Head of caudate nucleus (tissue), 42 donors: ENCODE measurements at regions not wholly inside any gene's neighbourhood (a gene's known extent, or its start where the extent isn't known, plus 50 kb on each side); places are given as distances from the start of the nearest gene placed in this dataset.

Experiments
- DNase-seq, 42 donors: peaks; one replicate each; pipeline versions ENCODE4 v3.0.0 to v3.0.0-alpha.2; 2020 to 2021; ENCODE audit warnings: mixed read lengths in 7 of 42
- intact Hi-C: fragments of 100-400 bp; cut with DNase I; formaldehyde crosslinking; loops from one replicate; pipeline ENCODE4 v1.15.0; 2022

- DNase-seq: no peak
- intact Hi-C loops: no loop called here
Observed at GRCh38 chr18:56214706-56215105, 423.7 kb downstream of the TXNL1 start.

- intact Hi-C loops: no loop called here
- no peak for DNase-seq
Observed at GRCh38 chr18:56210520-56210919, 427.9 kb downstream of the TXNL1 start.

- intact Hi-C loops: no loop called here
Observed at GRCh38 chr18:56207989-56208388, 430.4 kb downstream of the TXNL1 start.

GRCh38 chr18:56204052-56204451, 434.3 kb downstream of the TXNL1 start:
- DNase-seq: no peak
- intact Hi-C loops: no loop called here

More at GRCh38 chr18:56207989-56208388, 430.4 kb downstream of the TXNL1 start:
- DNase-seq: no peak

GRCh38 chr18:56202678-56203077, 435.7 kb downstream of the TXNL1 start:
- intact Hi-C loops: no loop called here

GRCh38 chr18:56200381-56200911, 437.9 kb downstream of the TXNL1 start:
- no peak for DNase-seq
- intact Hi-C loops: no loop called here

More at GRCh38 chr18:56202678-56203077, 435.7 kb downstream of the TXNL1 start:
- no peak for DNase-seq

- DNase-seq: peak in 6 of 42 donors; percentile 12 to 44 (median 20)
- intact Hi-C loops: no loop called here
Observed at GRCh38 chr18:56199580-56200330, 438.6 kb downstream of the TXNL1 start.

GRCh38 chr18:56197241-56197859, 441.0 kb downstream of the TXNL1 start:
- intact Hi-C loops: no loop called here

GRCh38 chr18:56196495-56197225, 441.7 kb downstream of the TXNL1 start:
- intact Hi-C loops: no loop called here
- no peak for DNase-seq

More at GRCh38 chr18:56197241-56197859, 441.0 kb downstream of the TXNL1 start:
- no peak for DNase-seq

- intact Hi-C loops: no loop called here
- DNase-seq: no peak
Observed at GRCh38 chr18:56191334-56191733, 447.1 kb downstream of the TXNL1 start.

GRCh38 chr18:56189615-56190014, 448.8 kb downstream of the TXNL1 start:
- no peak for DNase-seq
- intact Hi-C loops: no loop called here

- intact Hi-C loops: no loop called here
- no peak for DNase-seq
Observed at GRCh38 chr18:56188529-56189275, 449.7 kb downstream of the TXNL1 start.

GRCh38 chr18:56186319-56186718, 452.1 kb downstream of the TXNL1 start:
- intact Hi-C loops: no loop called here
- DNase-seq: no peak

GRCh38 chr18:56185126-56185525, 453.3 kb downstream of the TXNL1 start:
- intact Hi-C loops: no loop called here
- peak in 25 of 42 donors; percentile 4 to 74 (median 34) for DNase-seq

GRCh38 chr18:56176751-56177150, 461.6 kb downstream of the TXNL1 start:
- intact Hi-C loops: no loop called here
- no peak for DNase-seq

GRCh38 chr18:56175330-56176001, 462.9 kb downstream of the TXNL1 start:
- DNase-seq: no peak
- intact Hi-C loops: no loop called here

- DNase-seq: no peak
- intact Hi-C loops: no loop called here
Observed at GRCh38 chr18:56173542-56174220, 464.7 kb downstream of the TXNL1 start.

- DNase-seq: no peak
- intact Hi-C loops: no loop called here
Observed at GRCh38 chr18:56172527-56172926, 465.9 kb downstream of the TXNL1 start.
